Mammary epithelial cell (primary cell): ENCODE measurements at regions not wholly inside any gene's neighbourhood (a gene's known extent, or its start where the extent isn't known, plus 50 kb on each side); places are given as distances from the start of the nearest gene placed in this dataset.

Experiments used
- EZH2 ChIP-seq: IDR thresholded peaks from 2 replicates; pipeline ENCODE4 v1.6.1; 2012; ENCODE audit warnings: low read length, inconsistent platforms, borderline replicate concordance
- TF ChIP-seq, protein P1 (sequence below), 2 donors: IDR thresholded peaks in 1 of 2; conservative IDR thresholded peaks in 1 of 2; 2 replicates each; pipeline ENCODE4 v1.5.1; 2011 to 2012; ENCODE audit warnings: inconsistent platforms in 2 of 2, low read length in 2 of 2, mild to moderate bottlenecking in 2 of 2, control low read depth in 1 of 2, low read depth in 1 of 2; ENCODE audit not compliant: insufficient read depth in 1 of 2; ENCODE audit errors: extremely low read depth in 1 of 2

DNA sequence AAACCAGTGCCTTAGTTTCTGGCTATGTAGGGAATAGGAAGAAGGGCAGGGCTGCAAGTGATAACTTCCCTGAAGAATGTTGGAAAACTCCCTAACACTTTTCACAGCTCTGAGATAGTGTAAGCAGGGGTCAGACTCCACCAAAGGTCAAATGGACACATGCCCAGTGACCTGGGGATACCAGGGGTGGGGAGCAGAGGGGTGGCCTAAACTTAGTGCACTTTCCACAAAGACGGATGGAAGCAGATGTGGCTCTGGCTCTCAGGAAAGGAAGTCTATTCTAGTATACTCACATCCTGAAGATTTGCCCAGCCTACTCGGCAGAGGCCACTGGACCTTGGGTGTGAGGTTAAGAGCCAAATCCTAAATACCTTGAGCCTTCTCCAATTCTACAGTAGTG, 285.8 kb downstream of the NUAK1 start:
- TF ChIP-seq EZH2 = no peak
- TF ChIP-seq, protein P1, sequence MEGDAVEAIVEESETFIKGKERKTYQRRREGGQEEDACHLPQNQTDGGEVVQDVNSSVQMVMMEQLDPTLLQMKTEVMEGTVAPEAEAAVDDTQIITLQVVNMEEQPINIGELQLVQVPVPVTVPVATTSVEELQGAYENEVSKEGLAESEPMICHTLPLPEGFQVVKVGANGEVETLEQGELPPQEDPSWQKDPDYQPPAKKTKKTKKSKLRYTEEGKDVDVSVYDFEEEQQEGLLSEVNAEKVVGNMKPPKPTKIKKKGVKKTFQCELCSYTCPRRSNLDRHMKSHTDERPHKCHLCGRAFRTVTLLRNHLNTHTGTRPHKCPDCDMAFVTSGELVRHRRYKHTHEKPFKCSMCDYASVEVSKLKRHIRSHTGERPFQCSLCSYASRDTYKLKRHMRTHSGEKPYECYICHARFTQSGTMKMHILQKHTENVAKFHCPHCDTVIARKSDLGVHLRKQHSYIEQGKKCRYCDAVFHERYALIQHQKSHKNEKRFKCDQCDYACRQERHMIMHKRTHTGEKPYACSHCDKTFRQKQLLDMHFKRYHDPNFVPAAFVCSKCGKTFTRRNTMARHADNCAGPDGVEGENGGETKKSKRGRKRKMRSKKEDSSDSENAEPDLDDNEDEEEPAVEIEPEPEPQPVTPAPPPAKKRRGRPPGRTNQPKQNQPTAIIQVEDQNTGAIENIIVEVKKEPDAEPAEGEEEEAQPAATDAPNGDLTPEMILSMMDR (conservative IDR thresholded peaks at IDR 0.05 in 1 of 2, IDR thresholded peaks at IDR 0.05 in 1 of 2; ENCODE audit: extremely low read depth in 1 of 2, insufficient read depth in 1 of 2, low read depth in 1 of 2, low read length in 2 of 2) = no peak
